Uterus (tissue), 3 donors: ENCODE measurements at regions not wholly inside any gene's neighbourhood (a gene's known extent, or its start where the extent isn't known, plus 50 kb on each side); places are given as distances from the start of the nearest gene placed in this dataset.

Experiments
- DNase-seq, 2 donors: peaks; one replicate each; pipeline ENCODE4 v3.0.0-alpha.2; 2019 to 2020
- H3K27ac ChIP-seq, 2 donors: fragments of 200-600 bp; sonication (generic); 1 replicate in 1 of 2; 2 replicates in 1 of 2; pipeline ENCODE4 v1.5.1; 2016 to 2018
- H3K27me3 ChIP-seq, 2 donors: fragments of 200-600 bp; sonication (generic); one replicate each; pipeline ENCODE4 v1.5.1; 2018 to 2019; ENCODE audit warnings: control low read depth in 1 of 2
- H3K36me3 ChIP-seq, 2 donors: fragments of 200-600 bp; sonication (generic); one replicate each; pipeline ENCODE4 v1.5.1; 2019; ENCODE audit warnings: control low read depth in 1 of 2
- H3K4me1 ChIP-seq, 2 donors: fragments of 200-600 bp; sonication (generic); one replicate each; pipeline ENCODE4 v1.5.1; 2018 to 2019; ENCODE audit warnings: control low read depth in 1 of 2
- H3K4me3 ChIP-seq, 2 donors: fragments of 200-600 bp; sonication (generic); 1 replicate in 1 of 2; 2 replicates in 1 of 2; pipeline ENCODE4 v1.5.1; 2018 to 2019; ENCODE audit warnings: mild to moderate bottlenecking in 1 of 2
- H3K9me3 ChIP-seq, 2 donors: fragments of 200-600 bp; sonication (generic); one replicate each; pipeline ENCODE4 v1.5.1; 2019; ENCODE audit warnings: control low read depth in 1 of 2
- POLR2A ChIP-seq, 2 donors: fragments of 450-650 bp; IDR thresholded peaks; one replicate each; pipeline ENCODE4 v1.6.1; 2016; ENCODE audit warnings: antibody characterized with exemption in 2 of 2, mild to moderate bottlenecking in 1 of 2, moderate library complexity in 1 of 2
- intact Hi-C: fragments of 100-400 bp; cut with DNase I; formaldehyde crosslinking; loops from one replicate; pipeline ENCODE4 v1.15.1; 2023; ENCODE audit warnings: low total_unique reads
- TF ChIP-seq, protein P1 (sequence below), 4 experiments: fragments of 200-600 bp in 2 of 4; fragments of 450-650 bp in 2 of 4; sonication (generic) in 2 of 4; IDR thresholded peaks; one replicate each; pipeline ENCODE4 v1.5.1; 2016 to 2019; ENCODE audit warnings: antibody characterized with exemption in 4 of 4, mild to moderate bottlenecking in 2 of 4, moderate library complexity in 1 of 4
- donor health status: DM: yes; HTN: yes; CAD: no.

GRCh38 chr6:7468382-7469081 lies 72.9 kb upstream of the DSP start:
- H3K9me3 ChIP-seq = no peaks in the 10 kb centered on the region
- H3K4me1 ChIP-seq = no peaks in the 10 kb centered on the region
- peak; percentile 29 to 47 for DNase-seq
- no peak overlapping the region for H3K27ac ChIP-seq
- H3K36me3 ChIP-seq = no peaks in the 10 kb centered on the region
- intact Hi-C loops = no loop called here
- TF ChIP-seq POLR2A (IDR thresholded peaks at IDR 0.05) = no peak
- TF ChIP-seq, protein P1, sequence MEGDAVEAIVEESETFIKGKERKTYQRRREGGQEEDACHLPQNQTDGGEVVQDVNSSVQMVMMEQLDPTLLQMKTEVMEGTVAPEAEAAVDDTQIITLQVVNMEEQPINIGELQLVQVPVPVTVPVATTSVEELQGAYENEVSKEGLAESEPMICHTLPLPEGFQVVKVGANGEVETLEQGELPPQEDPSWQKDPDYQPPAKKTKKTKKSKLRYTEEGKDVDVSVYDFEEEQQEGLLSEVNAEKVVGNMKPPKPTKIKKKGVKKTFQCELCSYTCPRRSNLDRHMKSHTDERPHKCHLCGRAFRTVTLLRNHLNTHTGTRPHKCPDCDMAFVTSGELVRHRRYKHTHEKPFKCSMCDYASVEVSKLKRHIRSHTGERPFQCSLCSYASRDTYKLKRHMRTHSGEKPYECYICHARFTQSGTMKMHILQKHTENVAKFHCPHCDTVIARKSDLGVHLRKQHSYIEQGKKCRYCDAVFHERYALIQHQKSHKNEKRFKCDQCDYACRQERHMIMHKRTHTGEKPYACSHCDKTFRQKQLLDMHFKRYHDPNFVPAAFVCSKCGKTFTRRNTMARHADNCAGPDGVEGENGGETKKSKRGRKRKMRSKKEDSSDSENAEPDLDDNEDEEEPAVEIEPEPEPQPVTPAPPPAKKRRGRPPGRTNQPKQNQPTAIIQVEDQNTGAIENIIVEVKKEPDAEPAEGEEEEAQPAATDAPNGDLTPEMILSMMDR (IDR thresholded peaks at IDR 0.05) = no peak
- H3K27me3 ChIP-seq = no peaks in the 10 kb centered on the region
- peak overlapping the region in 1 of 2 donors; percentile 21 for H3K4me3 ChIP-seq

GRCh38 chr6:7469696-7470095 lies 71.8 kb upstream of the DSP start:
- H3K4me1 ChIP-seq = no peaks in the 10 kb centered on the region
- H3K36me3 ChIP-seq = no peaks in the 10 kb centered on the region
- H3K27ac ChIP-seq = no peak overlapping the region
- H3K9me3 ChIP-seq = no peaks in the 10 kb centered on the region
- no peaks in the 10 kb centered on the region for H3K27me3 ChIP-seq
- DNase-seq = no peak
- no peak overlapping the region for H3K4me3 ChIP-seq
- TF ChIP-seq POLR2A (IDR thresholded peaks at IDR 0.05) = no peak
- TF ChIP-seq, protein P1 (IDR thresholded peaks at IDR 0.05) = no peak
- intact Hi-C loops = no loop called here

DNA sequence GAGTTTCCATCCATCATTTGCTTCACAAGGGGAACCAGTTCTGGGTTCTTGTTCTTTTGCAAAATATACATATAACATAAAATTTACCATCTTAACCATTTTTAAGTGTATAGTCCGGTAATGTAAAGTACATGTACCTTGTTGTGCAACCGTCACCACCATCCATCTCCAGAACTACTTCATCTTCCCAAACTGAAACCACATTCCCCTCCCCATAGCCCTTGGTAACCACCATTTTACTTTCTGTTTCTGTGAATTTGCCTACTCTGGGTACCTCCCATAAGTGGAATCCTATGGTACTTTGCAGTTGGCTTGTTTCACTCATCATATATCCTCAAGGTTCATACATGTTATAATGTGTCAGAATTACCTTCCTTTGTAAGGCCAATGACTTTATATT lies 70.3 kb upstream of the DSP start:
- no peak for TF ChIP-seq POLR2A (IDR thresholded peaks at IDR 0.05)
- intact Hi-C loops = no loop called here
- H3K27ac ChIP-seq = no peak overlapping the region
- no peak overlapping the region for H3K4me3 ChIP-seq
- no peaks in the 10 kb centered on the region for H3K9me3 ChIP-seq
- no peaks in the 10 kb centered on the region for H3K27me3 ChIP-seq
- no peaks in the 10 kb centered on the region for H3K36me3 ChIP-seq
- no peak for DNase-seq
- H3K4me1 ChIP-seq = no peaks in the 10 kb centered on the region

GRCh38 chr6:7473805-7474719 lies 67.4 kb upstream of the DSP start:
- DNase-seq = no peak
- no peaks in the 10 kb centered on the region for H3K36me3 ChIP-seq
- H3K27me3 ChIP-seq = no peaks in the 10 kb centered on the region
- H3K4me1 ChIP-seq = no peaks in the 10 kb centered on the region
- H3K27ac ChIP-seq = no peak overlapping the region
- intact Hi-C loops = no loop called here
- no peak overlapping the region for H3K4me3 ChIP-seq
- H3K9me3 ChIP-seq = no peaks in the 10 kb centered on the region
- no peak for TF ChIP-seq POLR2A (IDR thresholded peaks at IDR 0.05)
- TF ChIP-seq, protein P1 (IDR thresholded peaks at IDR 0.05) = no peak

DNA sequence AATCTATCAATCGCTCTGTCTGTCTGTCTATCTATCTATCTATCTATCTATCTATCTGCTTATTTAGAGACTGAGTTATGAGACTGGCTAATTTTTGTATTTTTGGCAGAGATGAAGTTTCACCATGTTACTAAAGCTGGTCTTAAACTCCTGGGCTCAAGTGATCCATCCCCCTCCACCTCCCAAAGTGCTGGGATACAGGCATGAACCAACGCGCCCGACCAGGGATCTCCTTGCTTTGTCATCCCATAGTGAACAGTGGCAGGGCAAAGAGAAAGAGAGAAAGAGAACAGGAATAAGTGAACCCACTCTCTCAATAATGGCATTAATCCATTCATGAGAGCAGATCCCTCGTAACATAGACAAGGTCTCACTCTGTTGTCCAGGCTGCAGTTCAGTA lies 66.4 kb upstream of the DSP start:
- no peak for TF ChIP-seq POLR2A (IDR thresholded peaks at IDR 0.05)
- TF ChIP-seq, protein P1 (IDR thresholded peaks at IDR 0.05) = no peak
- intact Hi-C loops = no loop called here

More for the DNA sequence above, 66.4 kb upstream of the DSP start:
- Histone ChIP-seq H3K4me1 (no peaks in the 10 kb centered on the region), H3K36me3 (no peaks in the 10 kb centered on the region), H3K9me3 (no peaks in the 10 kb centered on the region), H3K27me3 (no peaks in the 10 kb centered on the region), H3K27ac (no peak overlapping the region), H3K4me3 (no peak overlapping the region)
- no peak for DNase-seq
